G401.6 (cell line): ENCODE measurements at regions not wholly inside any gene's neighbourhood (a gene's known extent, or its start where the extent isn't known, plus 50 kb on each side); places are given as distances from the start of the nearest gene placed in this dataset.

Experiments
- FAIRE-seq: peaks from 2 replicates; lab custom pipeline; 2012; peaks lifted over from hg19 to GRCh38; lab: Jason Lieb, UNC

DNA sequence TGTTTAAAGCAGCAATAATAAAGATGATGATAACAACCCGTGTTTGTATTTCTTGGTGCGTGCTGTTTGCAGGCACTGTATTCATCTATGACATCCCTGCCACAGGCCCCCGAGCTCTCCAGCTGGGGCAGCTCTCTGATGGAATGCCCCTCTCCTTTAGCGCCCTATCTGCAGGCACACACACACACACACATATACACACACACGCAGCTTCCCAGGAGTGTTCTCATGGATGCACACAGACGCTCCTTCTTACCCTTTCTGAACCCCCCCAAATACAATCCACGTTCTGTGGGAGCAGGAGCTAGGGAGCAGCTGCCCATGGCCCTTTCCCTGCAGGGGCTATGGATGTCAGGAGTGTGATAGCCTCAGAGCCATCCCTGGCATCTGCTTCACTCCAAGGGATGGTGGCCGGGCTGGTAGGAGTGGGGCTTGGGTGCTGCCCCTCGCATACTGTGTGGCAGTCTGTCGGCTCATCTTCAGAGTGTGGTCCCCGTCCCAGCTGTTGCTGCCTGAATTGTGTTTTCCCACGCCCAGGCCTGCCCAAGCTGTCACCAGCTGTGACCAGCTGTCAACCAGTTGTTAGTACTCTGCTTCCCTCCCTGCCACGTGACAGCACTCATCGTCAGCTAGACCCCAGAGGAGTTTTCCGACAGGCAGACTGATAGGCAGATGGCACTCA, 50.8 kb upstream of the MYCN start:
- FAIRE-seq = no peak

- no peak for FAIRE-seq
These were observed 50.1 kb upstream of the MYCN start for GRCh38 chr2:15890124-15890754.
